OCI-LY1 (cell line): ENCODE measurements at regions not wholly inside any gene's neighbourhood (a gene's known extent, or its start where the extent isn't known, plus 50 kb on each side); places are given as distances from the start of the nearest gene placed in this dataset.

Experiments used
- EZH2 ChIP-seq: fragments of 200-600 bp; sonication (generic), shearing (Covaris generic); IDR thresholded peaks from 2 replicates; pipeline ENCODE4 v1.8.0; 2017; ENCODE audit warnings: borderline replicate concordance, mixed run types, mild to moderate bottlenecking, antibody characterized with exemption, low read length, moderate library complexity, mixed read lengths
- TF ChIP-seq, protein P1 (sequence below): fragments of 200-600 bp; sonication (generic), shearing (Covaris generic); IDR thresholded peaks from 2 replicates; pipeline ENCODE4 v1.5.1; 2017; ENCODE audit warnings: mild to moderate bottlenecking, antibody characterized with exemption, low read length, moderate library complexity, mixed read lengths

DNA sequence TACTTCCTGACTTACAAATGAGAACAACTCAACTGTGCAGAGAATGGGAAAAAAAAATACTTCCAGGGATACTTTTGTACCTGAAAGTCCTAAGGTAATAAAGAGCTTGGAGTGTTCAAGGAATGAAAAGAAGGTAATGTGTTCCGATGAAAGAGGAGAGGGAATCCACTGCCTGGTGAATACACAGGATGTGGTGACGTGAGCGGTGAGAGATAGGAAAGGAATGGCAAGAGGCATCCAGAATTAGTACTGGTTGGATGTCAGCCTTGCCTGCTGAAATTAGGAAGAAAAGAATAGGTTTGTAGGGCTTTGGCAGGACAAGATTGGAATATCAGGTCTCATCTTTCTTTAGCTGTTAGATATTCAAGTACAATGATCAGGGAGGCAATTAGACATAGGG lies 347.7 kb downstream of the POM121L12 start:
- TF ChIP-seq, protein P1, sequence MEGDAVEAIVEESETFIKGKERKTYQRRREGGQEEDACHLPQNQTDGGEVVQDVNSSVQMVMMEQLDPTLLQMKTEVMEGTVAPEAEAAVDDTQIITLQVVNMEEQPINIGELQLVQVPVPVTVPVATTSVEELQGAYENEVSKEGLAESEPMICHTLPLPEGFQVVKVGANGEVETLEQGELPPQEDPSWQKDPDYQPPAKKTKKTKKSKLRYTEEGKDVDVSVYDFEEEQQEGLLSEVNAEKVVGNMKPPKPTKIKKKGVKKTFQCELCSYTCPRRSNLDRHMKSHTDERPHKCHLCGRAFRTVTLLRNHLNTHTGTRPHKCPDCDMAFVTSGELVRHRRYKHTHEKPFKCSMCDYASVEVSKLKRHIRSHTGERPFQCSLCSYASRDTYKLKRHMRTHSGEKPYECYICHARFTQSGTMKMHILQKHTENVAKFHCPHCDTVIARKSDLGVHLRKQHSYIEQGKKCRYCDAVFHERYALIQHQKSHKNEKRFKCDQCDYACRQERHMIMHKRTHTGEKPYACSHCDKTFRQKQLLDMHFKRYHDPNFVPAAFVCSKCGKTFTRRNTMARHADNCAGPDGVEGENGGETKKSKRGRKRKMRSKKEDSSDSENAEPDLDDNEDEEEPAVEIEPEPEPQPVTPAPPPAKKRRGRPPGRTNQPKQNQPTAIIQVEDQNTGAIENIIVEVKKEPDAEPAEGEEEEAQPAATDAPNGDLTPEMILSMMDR, result no peak
- TF ChIP-seq EZH2, result no peak
